CD14-positive monocyte (primary cell): ENCODE measurements at regions not wholly inside any gene's neighbourhood (a gene's known extent, or its start where the extent isn't known, plus 50 kb on each side); places are given as distances from the start of the nearest gene placed in this dataset.

ENCODE experiments used
- DNase-seq, 3 donors: peaks; one replicate each; pipeline ENCODE4 v3.0.0-alpha.2; 2011 to 2022
- H2AFZ ChIP-seq: 2 replicates; pipeline ENCODE4 v1.6.0; 2012; ENCODE audit warnings: mild to moderate bottlenecking, low read depth, low read length, inconsistent platforms; ENCODE audit not compliant: insufficient read depth, poor library complexity, severe bottlenecking
- H3K27ac ChIP-seq, 2 donors: 1 replicate in 1 of 2; 2 replicates in 1 of 2; pipeline ENCODE4 v1.5.1; 2012 to 2013; ENCODE audit warnings: low read length in 2 of 2, control low read depth in 1 of 2, inconsistent platforms in 1 of 2, low read depth in 1 of 2, mild to moderate bottlenecking in 1 of 2
- H3K27me3 ChIP-seq, 2 donors: one replicate each; pipeline versions ENCODE4 v1.6.0 to v1.6.1; 2011 to 2013; ENCODE audit warnings: low read length in 2 of 2; ENCODE audit not compliant: control insufficient read depth in 2 of 2, insufficient read depth in 2 of 2
- H3K36me3 ChIP-seq, 2 donors: replicated peaks in 1 of 2; 1 replicate in 1 of 2; 2 replicates in 1 of 2; pipeline versions ENCODE4 v1.5.1 to v1.6.1; 2012 to 2013; ENCODE audit warnings: low read length in 2 of 2, control low read depth in 1 of 2, inconsistent platforms in 1 of 2, mild to moderate bottlenecking in 1 of 2; ENCODE audit not compliant: insufficient read depth in 2 of 2, control insufficient read depth in 1 of 2
- H3K4me1 ChIP-seq, 2 donors: 1 replicate in 1 of 2; 2 replicates in 1 of 2; pipeline versions ENCODE4 v1.5.1 to v1.6.1; 2012 to 2013; ENCODE audit warnings: low read length in 2 of 2, control low read depth in 1 of 2, inconsistent platforms in 1 of 2, mild to moderate bottlenecking in 1 of 2, moderate library complexity in 1 of 2; ENCODE audit not compliant: insufficient read depth in 2 of 2, control insufficient read depth in 1 of 2
- H3K4me2 ChIP-seq: replicated peaks from 2 replicates; pipeline ENCODE3; 2012; ENCODE audit warnings: low read length, moderate library complexity, mild to moderate bottlenecking; ENCODE audit not compliant: poor library complexity, severe bottlenecking; ENCODE audit errors: extremely low read depth
- H3K4me3 ChIP-seq, 3 experiments: fragments of 200-600 bp in 1 of 3; sonication (generic) in 1 of 3; replicated peaks in 1 of 3; 1 replicate in 2 of 3; 2 replicates in 1 of 3; pipeline ENCODE4 v1.5.1; 2011 to 2013; ENCODE audit warnings: low read length in 3 of 3, mild to moderate bottlenecking in 3 of 3, control low read depth in 2 of 3, low read depth in 2 of 3, inconsistent platforms in 1 of 3, moderate library complexity in 1 of 3
- H3K79me2 ChIP-seq: 2 replicates; pipeline ENCODE4 v1.6.0; 2012; ENCODE audit warnings: mild to moderate bottlenecking, control low read depth, inconsistent platforms, low read length, moderate library complexity; ENCODE audit not compliant: insufficient read depth
- H3K9ac ChIP-seq: 2 replicates; pipeline ENCODE4 v1.6.0; 2017; ENCODE audit warnings: low read length, mild to moderate bottlenecking; ENCODE audit not compliant: insufficient read depth, poor library complexity, severe bottlenecking
- H3K9me3 ChIP-seq, 2 donors: replicated peaks in 1 of 2; 1 replicate in 1 of 2; 2 replicates in 1 of 2; pipeline versions ENCODE4 v1.5.1 to v1.6.1; 2012 to 2013; ENCODE audit warnings: low read length in 2 of 2, control low read depth in 1 of 2; ENCODE audit not compliant: control insufficient read depth in 1 of 2, insufficient read depth in 1 of 2
- H4K20me1 ChIP-seq: 2 replicates; pipeline ENCODE4 v1.6.0; 2012; ENCODE audit warnings: mild to moderate bottlenecking, low read length, control low read depth, moderate library complexity; ENCODE audit not compliant: insufficient read depth
- H3K27ac Mint-ChIP-seq, 7 donors: one replicate each; pipeline ENCODE4 v1.8.0; 2020; ENCODE audit warnings: mild to moderate bottlenecking in 7 of 7, mixed read lengths in 7 of 7, moderate library complexity in 6 of 7, inconsistent platforms in 2 of 7
- H3K27me3 Mint-ChIP-seq, 3 donors: one replicate each; pipeline ENCODE4 v1.8.0; 2021 to 2022; ENCODE audit warnings: low read depth in 3 of 3, mild to moderate bottlenecking in 3 of 3, mixed read lengths in 3 of 3, moderate library complexity in 3 of 3, inconsistent platforms in 1 of 3
- H3K36me3 Mint-ChIP-seq, 2 donors: one replicate each; pipeline ENCODE4 v1.8.0; 2020; ENCODE audit warnings: mixed read lengths in 2 of 2, inconsistent platforms in 1 of 2, mild to moderate bottlenecking in 1 of 2
- H3K4me1 Mint-ChIP-seq: one replicate; pipeline ENCODE4 v1.8.0; 2020; ENCODE audit warnings: mild to moderate bottlenecking, mixed read lengths
- H3K4me3 Mint-ChIP-seq, 2 donors: one replicate each; pipeline ENCODE4 v1.8.0; 2020; ENCODE audit warnings: mild to moderate bottlenecking in 2 of 2, mixed read lengths in 2 of 2, moderate library complexity in 1 of 2
- H3K9me3 Mint-ChIP-seq, 7 donors: one replicate each; pipeline ENCODE4 v1.8.0; 2020 to 2022; ENCODE audit warnings: mixed read lengths in 7 of 7, mild to moderate bottlenecking in 6 of 7, moderate library complexity in 6 of 7, inconsistent platforms in 2 of 7
- CTCF ChIP-seq: fragments of 200-600 bp; IDR thresholded peaks from one replicate; pipeline ENCODE4 v1.8.0; 2022; ENCODE audit warnings: antibody characterized with exemption, mild to moderate bottlenecking
- WGBS: methylation state at CpG from one replicate; pipeline ENCODE4 v1.1.5; 2013; ENCODE audit warnings: missing lambda C conversion rate; ENCODE audit not compliant: insufficient coverage; 5-methylcytosine and 5-hydroxymethylcytosine counted together
- intact Hi-C, 2 donors: fragments of 100-400 bp; cut with micrococcal nuclease; formaldehyde crosslinking; loops; one replicate each; pipeline versions ENCODE4 v1.15.0 to v1.15.1; 2023

- Histone ChIP-seq H3K4me1 (no peaks in the 10 kb centered on the region), H2AFZ (no peak overlapping the region), H3K4me2 (no peak overlapping the region), H3K36me3 (no peaks in the 10 kb centered on the region), H3K27me3 (no peaks in the 10 kb centered on the region), H3K9me3 (no peaks in the 10 kb centered on the region), H3K79me2 (no peaks in the 10 kb centered on the region), H4K20me1 (no peaks in the 10 kb centered on the region), H3K4me3 (no peak overlapping the region), H3K27ac (no peak overlapping the region), H3K9ac (no peak overlapping the region)
- no peak for DNase-seq
- Mint-ChIP-seq H3K9me3 (peaks cover 0 to 8% (median 2%) of the 10 kb centered on the region in 7 donors), H3K36me3 (no peaks in the 10 kb centered on the region), H3K4me1 (no peaks in the 10 kb centered on the region), H3K27ac (no peak overlapping the region), H3K27me3 (peaks cover 0 to 4% (median 2%) of the 10 kb centered on the region in 3 donors), H3K4me3 (no peak overlapping the region)
- TF ChIP-seq CTCF, result no peak
- 97% methylated on average over 5 of the region's 6 CpGs for WGBS
- intact Hi-C loops, result no loop called here
Measured at GRCh38 chr2:180416627-180417026, 409.5 kb upstream of the CWC22 start.

- no peaks in the 10 kb centered on the region for H3K4me1 Mint-ChIP-seq
- intact Hi-C loops, result no loop called here
- no peak overlapping the region for H3K4me3 ChIP-seq
Measured at GRCh38 chr2:180413336-180413735, 406.2 kb upstream of the CWC22 start.

More at GRCh38 chr2:180413336-180413735, 406.2 kb upstream of the CWC22 start:
- TF ChIP-seq CTCF, result no peak
- Histone ChIP-seq H3K9me3 (no peaks in the 10 kb centered on the region), H2AFZ (no peak overlapping the region), H3K4me1 (no peaks in the 10 kb centered on the region), H3K9ac (no peak overlapping the region), H3K4me2 (no peak overlapping the region), H3K79me2 (no peaks in the 10 kb centered on the region), H3K27ac (no peak overlapping the region), H4K20me1 (no peaks in the 10 kb centered on the region), H3K27me3 (no peaks in the 10 kb centered on the region), H3K36me3 (no peaks in the 10 kb centered on the region)
- H3K27me3 Mint-ChIP-seq, result peaks cover 0 to 2% (median 1%) of the 10 kb centered on the region in 3 donors
- no peak overlapping the region for H3K4me3 Mint-ChIP-seq
- 100% methylated on average over 1 of the region's 2 CpGs for WGBS
- no peak for DNase-seq
- H3K9me3 Mint-ChIP-seq, result peaks cover 0 to 3% (median 0%) of the 10 kb centered on the region in 7 donors
- H3K27ac Mint-ChIP-seq, result no peak overlapping the region
- no peaks in the 10 kb centered on the region for H3K36me3 Mint-ChIP-seq
